Breast epithelium (tissue), 4 donors: ENCODE measurements at regions not wholly inside any gene's neighbourhood (a gene's known extent, or its start where the extent isn't known, plus 50 kb on each side); places are given as distances from the start of the nearest gene placed in this dataset.

Source experiments
- DNase-seq, 2 donors: peaks; one replicate each; pipeline ENCODE4 v3.0.0-alpha.2; 2019; ENCODE audit warnings: low spot score in 2 of 2
- H3K27ac ChIP-seq, 2 donors: fragments of 200-600 bp; sonication (generic) in 1 of 2; one replicate each; pipeline ENCODE4 v1.5.1; 2016 to 2019; ENCODE audit warnings: mild to moderate bottlenecking in 1 of 2
- H3K27me3 ChIP-seq, 2 donors: fragments of 200-600 bp; sonication (generic) in 1 of 2; one replicate each; pipeline versions ENCODE4 v1.5.1 to v1.6.0; 2017 to 2019; ENCODE audit warnings: control low read depth in 1 of 2, mild to moderate bottlenecking in 1 of 2
- H3K36me3 ChIP-seq: fragments of 200-600 bp; one replicate; pipeline ENCODE4 v1.5.1; 2019
- H3K4me1 ChIP-seq, 2 donors: fragments of 200-600 bp; sonication (generic); one replicate each; pipeline ENCODE4 v1.5.1; 2016 to 2019; ENCODE audit warnings: control low read depth in 1 of 2
- H3K4me3 ChIP-seq, 3 donors: fragments of 200-600 bp; sonication (generic); 1 replicate in 2 of 3; 2 replicates in 1 of 3; pipeline ENCODE4 v1.5.1; 2016 to 2019; ENCODE audit warnings: mild to moderate bottlenecking in 3 of 3, moderate library complexity in 2 of 3
- H3K9me3 ChIP-seq, 2 donors: fragments of 200-600 bp; sonication (generic) in 1 of 2; one replicate each; pipeline ENCODE4 v1.5.1; 2016 to 2019; ENCODE audit warnings: control low read depth in 1 of 2
- POLR2A ChIP-seq: fragments of 450-650 bp; IDR thresholded peaks from one replicate; pipeline ENCODE4 v1.6.1; 2016; ENCODE audit warnings: antibody characterized with exemption, mild to moderate bottlenecking, moderate library complexity
- POLR2AphosphoS5 ChIP-seq, 3 donors: sonication (generic); formaldehyde crosslinking; IDR thresholded peaks; one replicate each; pipeline ENCODE4 v1.6.1; 2017; ENCODE audit warnings: antibody characterized with exemption in 3 of 3
- intact Hi-C: fragments of 100-400 bp; cut with DNase I; formaldehyde crosslinking; loops from one replicate; pipeline ENCODE4 v1.15.1; 2023; ENCODE audit warnings: low total_unique reads
- TF ChIP-seq, protein P1 (sequence below), 3 donors: fragments of 450-650 bp; IDR thresholded peaks; one replicate each; pipeline ENCODE4 v1.5.1; 2016 to 2017; ENCODE audit warnings: antibody characterized with exemption in 3 of 3, mild to moderate bottlenecking in 3 of 3, moderate library complexity in 3 of 3

DNA sequence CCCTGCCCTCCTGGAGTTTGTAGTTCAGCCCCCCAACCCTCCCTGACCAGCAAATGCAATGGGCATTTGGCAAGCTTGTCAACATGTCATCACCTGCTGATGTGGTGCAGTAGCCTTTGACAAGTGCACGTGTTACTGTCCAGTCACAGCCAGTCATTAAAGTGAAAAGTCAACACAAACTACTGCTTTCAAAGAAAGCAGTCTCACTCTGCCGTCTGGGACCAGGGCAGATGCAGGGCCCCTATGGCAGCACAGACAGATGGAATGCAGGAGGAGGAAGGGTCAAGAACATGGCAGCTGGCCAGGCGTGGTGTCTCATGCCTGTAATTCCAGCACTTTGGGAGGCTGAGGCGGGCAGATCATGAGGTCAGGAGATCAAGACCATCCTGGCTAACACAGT is 222.4 kb upstream of the OSR1 start:
- no peaks in the 10 kb centered on the region for H3K27me3 ChIP-seq
- DNase-seq: no peak
- intact Hi-C loops: no loop called here
- no peaks in the 10 kb centered on the region for H3K9me3 ChIP-seq
- H3K4me1 ChIP-seq: peaks cover 0 to 4% of the 10 kb centered on the region in 2 donors
- H3K4me3 ChIP-seq: no peak overlapping the region
- TF ChIP-seq, protein P1, sequence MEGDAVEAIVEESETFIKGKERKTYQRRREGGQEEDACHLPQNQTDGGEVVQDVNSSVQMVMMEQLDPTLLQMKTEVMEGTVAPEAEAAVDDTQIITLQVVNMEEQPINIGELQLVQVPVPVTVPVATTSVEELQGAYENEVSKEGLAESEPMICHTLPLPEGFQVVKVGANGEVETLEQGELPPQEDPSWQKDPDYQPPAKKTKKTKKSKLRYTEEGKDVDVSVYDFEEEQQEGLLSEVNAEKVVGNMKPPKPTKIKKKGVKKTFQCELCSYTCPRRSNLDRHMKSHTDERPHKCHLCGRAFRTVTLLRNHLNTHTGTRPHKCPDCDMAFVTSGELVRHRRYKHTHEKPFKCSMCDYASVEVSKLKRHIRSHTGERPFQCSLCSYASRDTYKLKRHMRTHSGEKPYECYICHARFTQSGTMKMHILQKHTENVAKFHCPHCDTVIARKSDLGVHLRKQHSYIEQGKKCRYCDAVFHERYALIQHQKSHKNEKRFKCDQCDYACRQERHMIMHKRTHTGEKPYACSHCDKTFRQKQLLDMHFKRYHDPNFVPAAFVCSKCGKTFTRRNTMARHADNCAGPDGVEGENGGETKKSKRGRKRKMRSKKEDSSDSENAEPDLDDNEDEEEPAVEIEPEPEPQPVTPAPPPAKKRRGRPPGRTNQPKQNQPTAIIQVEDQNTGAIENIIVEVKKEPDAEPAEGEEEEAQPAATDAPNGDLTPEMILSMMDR (IDR thresholded peaks at IDR 0.05): no peak
- no peak for TF ChIP-seq POLR2AphosphoS5 (IDR thresholded peaks at IDR 0.05)
- no peak for TF ChIP-seq POLR2A
- no peaks in the 10 kb centered on the region for H3K36me3 ChIP-seq
- no peak overlapping the region for H3K27ac ChIP-seq

DNA sequence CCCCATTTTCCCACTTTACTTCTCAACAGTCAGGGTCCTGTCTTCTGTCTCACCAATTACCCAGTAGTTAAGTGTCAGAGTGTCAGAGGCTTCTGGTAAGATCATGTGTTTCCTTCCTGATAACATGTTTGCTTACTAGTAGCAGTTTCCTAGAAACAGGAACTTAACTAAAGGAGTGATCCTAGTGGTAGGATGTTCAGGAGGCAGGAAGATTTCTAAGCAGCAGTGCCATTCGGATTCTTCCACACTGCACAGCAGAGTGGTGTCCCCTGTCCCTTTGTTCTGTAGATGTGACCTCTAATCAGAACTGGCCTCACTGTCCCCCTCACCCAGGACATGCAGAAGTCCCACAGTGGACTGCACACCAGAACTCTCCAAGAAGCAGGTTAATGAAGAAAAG is 221.8 kb upstream of the OSR1 start:
- no peak for DNase-seq
- H3K9me3 ChIP-seq: no peaks in the 10 kb centered on the region
- H3K4me1 ChIP-seq: peaks cover 0 to 7% of the 10 kb centered on the region in 2 donors
- H3K4me3 ChIP-seq: no peak overlapping the region
- no peaks in the 10 kb centered on the region for H3K27me3 ChIP-seq
- H3K27ac ChIP-seq: no peak overlapping the region
- intact Hi-C loops: no loop called here
- TF ChIP-seq POLR2A (no peak), POLR2AphosphoS5 (IDR thresholded peaks at IDR 0.05) (no peak)
- TF ChIP-seq, protein P1 (IDR thresholded peaks at IDR 0.05): no peak
- H3K36me3 ChIP-seq: no peaks in the 10 kb centered on the region

DNA sequence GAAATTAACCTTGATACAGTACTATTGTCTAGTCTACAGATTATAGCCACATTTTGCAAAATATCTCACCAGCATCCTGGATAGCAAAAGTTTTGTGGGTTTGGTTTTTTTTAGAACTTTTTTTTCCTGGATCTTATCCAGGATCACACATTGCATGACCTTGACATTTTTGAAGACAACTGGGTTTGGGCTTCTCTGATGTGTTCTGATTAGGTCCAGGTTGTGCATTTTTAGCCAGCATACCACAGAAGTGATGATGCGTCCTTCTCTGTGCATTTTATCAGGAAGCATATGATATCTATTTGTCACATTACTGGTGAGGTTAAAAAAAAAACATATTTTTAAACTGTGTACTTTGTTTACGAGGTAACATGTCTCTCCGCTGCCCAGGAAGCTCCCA is 221.0 kb upstream of the OSR1 start:
- Histone ChIP-seq H3K4me1 (peaks cover 0 to 7% of the 10 kb centered on the region in 2 donors), H3K36me3 (no peaks in the 10 kb centered on the region), H3K27me3 (no peaks in the 10 kb centered on the region), H3K27ac (no peak overlapping the region), H3K4me3 (no peak overlapping the region), H3K9me3 (no peaks in the 10 kb centered on the region)
- intact Hi-C loops: no loop called here
- no peak for DNase-seq
- TF ChIP-seq POLR2A: no peak
- TF ChIP-seq POLR2AphosphoS5 (IDR thresholded peaks at IDR 0.05): no peak
- TF ChIP-seq, protein P1 (IDR thresholded peaks at IDR 0.05): no peak

DNA sequence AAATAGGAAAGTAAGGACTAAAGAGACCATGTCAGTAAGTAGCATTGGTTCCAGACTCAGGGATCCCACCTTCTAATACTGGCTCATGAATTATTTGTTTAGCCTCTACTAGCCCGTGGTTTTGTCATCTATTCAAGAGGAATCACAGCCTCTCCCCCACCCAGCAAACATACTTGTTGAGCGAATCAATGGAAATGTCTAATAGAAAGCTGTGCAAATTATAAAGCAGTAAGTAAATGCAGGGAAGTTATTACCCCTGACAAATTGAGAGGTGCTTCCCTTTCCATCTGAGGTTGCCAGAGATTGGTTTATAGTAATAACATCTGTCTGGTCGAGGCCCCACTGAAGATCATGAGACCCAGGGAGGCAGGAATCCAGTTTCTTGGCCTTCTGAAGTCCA is 219.3 kb upstream of the OSR1 start:
- no peak overlapping the region for H3K4me3 ChIP-seq
- no peak for DNase-seq
- TF ChIP-seq POLR2A (no peak), POLR2AphosphoS5 (IDR thresholded peaks at IDR 0.05) (no peak)
- TF ChIP-seq, protein P1 (IDR thresholded peaks at IDR 0.05): no peak
- H3K27ac ChIP-seq: no peak overlapping the region
- no peaks in the 10 kb centered on the region for H3K9me3 ChIP-seq
- H3K27me3 ChIP-seq: no peaks in the 10 kb centered on the region
- peaks cover 0 to 7% of the 10 kb centered on the region in 2 donors for H3K4me1 ChIP-seq
- H3K36me3 ChIP-seq: no peaks in the 10 kb centered on the region
- intact Hi-C loops: no loop called here

DNA sequence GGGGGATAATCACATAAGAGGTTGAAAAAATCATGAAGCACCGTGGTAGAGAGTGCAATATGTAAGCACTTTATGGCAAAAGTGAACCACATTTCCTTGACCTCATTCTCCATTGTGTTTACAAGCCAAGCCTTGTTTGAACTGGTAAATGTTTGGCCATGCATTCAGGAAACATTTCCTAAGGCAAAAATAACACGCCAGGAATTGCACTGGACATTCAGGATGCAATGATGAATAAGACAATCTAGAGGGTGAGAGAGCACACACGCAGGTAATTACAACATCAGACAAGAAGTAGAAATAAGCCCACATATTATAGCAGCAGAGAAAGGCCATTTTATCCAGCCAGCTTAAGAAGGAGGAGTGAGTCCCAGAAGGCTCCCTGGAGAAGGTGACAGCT is 218.0 kb upstream of the OSR1 start:
- no peaks in the 10 kb centered on the region for H3K9me3 ChIP-seq
- no peaks in the 10 kb centered on the region for H3K27me3 ChIP-seq

DNA sequence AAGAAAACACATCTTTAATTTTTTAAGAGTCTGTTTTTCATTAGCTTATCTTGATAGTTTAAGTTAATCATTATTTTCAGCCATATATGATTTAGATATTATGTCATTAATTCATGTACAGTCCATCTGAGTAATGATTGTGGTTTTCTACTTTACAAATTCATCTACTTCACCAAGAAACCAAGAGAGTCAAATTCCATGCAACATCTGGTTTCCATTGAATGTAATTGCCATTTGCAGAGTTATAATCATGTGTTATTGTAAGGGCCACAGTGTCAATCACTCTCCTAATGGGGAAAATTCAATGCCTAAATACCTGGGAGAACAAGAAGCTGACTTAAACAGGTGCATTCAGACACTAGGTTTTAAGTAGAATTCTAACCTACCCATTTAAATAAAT is 217.2 kb upstream of the OSR1 start:
- TF ChIP-seq POLR2A (no peak), POLR2AphosphoS5 (IDR thresholded peaks at IDR 0.05) (no peak)
- TF ChIP-seq, protein P1 (IDR thresholded peaks at IDR 0.05): no peak
- no peaks in the 10 kb centered on the region for H3K36me3 ChIP-seq
- no peak overlapping the region for H3K4me3 ChIP-seq
- intact Hi-C loops: no loop called here
- H3K9me3 ChIP-seq: no peaks in the 10 kb centered on the region
- DNase-seq: no peak
- H3K4me1 ChIP-seq: peaks cover 0 to 7% of the 10 kb centered on the region in 2 donors
- no peak overlapping the region for H3K27ac ChIP-seq
- H3K27me3 ChIP-seq: no peaks in the 10 kb centered on the region

More for the DNA sequence above, 218.0 kb upstream of the OSR1 start:
- peak in 1 of 3 donors; percentile 11 for TF ChIP-seq POLR2AphosphoS5 (IDR thresholded peaks at IDR 0.05)
- TF ChIP-seq POLR2A: no peak
- DNase-seq: no peak
- Histone ChIP-seq H3K4me1 (peaks cover 0 to 7% of the 10 kb centered on the region in 2 donors), H3K36me3 (no peaks in the 10 kb centered on the region), H3K4me3 (no peak overlapping the region), H3K27ac (no peak overlapping the region)
- intact Hi-C loops: no loop called here
